CD4-positive, alpha-beta T cell treated with Interleukin-10 for 1 hour (primary cell): ENCODE measurements at regions not wholly inside any gene's neighbourhood (a gene's known extent, or its start where the extent isn't known, plus 50 kb on each side); places are given as distances from the start of the nearest gene placed in this dataset.

Source experiments
- DNase-seq: peaks from one replicate; pipeline ENCODE4 v3.0.0-alpha.2; 2020

DNA sequence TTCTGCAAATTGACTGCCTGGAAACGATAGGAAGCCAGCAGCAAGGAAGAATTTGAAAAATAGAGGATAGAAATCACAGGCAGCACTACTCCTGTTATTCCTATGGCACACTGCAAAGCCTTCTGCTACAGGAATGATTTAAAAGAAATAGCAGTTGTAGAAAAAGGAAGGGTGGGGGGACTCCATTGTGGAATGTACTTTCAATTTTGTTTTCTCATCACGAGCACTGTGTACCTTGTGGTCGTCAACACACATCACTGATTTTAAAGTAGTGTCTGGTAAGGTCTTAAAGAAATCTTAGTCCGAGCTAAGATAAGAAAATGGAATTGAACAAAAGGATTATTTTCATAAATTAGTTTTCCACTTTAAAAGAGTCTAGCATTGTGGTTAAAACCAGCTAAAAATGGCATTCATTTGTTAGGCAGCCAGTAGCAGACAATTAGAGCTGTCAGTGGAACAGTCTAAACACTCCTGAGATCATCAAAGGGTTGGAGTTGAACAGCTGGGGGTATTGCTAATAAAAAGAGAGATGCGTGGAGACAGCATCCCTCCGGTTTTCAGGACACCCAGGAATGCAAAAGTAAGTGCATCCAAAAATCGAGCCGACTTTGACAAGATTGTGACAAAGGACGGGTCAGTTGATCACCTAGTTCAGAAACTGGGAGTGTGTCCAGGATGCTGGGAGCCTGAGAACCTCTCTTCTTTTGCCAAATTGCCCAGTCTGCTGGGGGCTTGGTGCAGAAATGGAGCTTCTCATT is 97.8 kb upstream of the WWC1 start:
- no peak for DNase-seq

DNA sequence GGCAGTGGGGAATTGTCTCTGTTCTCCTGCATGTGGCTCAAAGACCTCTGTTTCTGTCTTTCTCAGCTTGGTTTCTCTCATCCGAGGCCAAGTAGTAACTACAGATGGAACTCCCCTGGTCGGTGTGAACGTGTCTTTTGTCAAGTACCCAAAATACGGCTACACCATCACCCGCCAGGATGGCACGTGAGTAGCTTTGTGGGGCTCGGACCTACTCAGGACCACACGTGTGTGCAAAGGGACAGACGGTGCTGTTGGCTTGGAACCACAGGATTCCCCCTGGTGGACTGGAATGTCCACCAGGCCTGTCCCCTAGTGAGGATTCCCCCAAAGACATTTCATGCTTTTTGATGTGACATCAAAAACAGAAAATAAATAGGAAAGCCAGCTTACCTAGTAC is 96.3 kb upstream of the WWC1 start:
- DNase-seq, result no peak

DNA sequence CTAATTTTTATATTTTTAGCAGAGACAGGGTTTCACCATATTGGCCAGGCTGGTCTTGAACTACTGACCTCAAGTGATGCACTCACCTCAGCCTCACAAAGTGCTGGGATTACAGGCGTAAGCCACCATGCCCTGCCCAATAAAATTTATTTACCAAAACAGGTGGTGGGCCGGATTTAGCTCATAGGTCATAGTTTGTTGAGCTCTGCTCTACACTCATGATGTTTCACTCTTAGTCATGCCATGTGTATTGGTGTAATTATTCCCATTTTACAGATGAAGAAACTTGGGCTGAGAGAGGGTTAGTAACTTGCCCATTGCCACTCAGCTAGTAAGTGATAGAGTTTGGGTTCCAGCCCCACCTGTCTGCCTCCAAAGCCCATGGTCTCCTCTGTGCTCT is 93.1 kb upstream of the WWC1 start:
- no peak for DNase-seq

DNA sequence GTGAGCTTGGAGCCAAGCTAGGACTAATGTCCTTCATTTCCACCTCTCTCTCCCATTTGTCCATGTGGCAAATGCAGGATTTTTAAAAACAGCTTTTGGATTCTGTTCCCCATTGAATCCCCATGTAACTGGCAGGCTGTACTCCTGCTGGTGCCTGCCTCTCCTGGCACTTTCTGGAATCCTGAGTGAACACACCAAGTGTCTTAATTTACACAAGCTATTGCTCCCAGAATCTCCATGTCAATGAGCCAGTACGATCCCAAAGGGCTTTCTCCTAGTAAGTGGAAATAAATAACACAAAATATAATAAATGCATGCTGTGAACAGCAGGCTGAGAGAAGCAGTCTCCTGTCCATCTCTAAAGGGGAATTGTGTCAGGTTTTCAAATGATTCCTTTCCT is 88.4 kb upstream of the WWC1 start:
- no peak for DNase-seq

DNA sequence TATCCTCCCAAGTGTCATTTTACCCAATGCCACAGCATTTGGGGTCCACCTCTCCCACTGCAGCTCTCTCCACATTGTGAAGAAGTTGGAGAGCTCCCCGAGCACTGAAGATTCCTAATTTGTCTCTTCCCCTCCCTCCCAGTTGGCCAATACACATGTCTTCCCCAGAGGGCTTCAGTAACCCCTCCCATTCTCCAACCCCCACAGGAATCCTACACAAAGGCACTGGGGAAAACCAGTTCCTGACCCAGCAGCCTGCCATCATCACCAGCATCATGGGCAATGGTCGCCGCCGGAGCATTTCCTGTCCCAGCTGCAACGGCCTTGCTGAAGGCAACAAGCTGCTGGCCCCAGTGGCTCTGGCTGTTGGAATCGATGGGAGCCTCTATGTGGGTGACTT is 87.3 kb upstream of the WWC1 start:
- no peak for DNase-seq

DNA sequence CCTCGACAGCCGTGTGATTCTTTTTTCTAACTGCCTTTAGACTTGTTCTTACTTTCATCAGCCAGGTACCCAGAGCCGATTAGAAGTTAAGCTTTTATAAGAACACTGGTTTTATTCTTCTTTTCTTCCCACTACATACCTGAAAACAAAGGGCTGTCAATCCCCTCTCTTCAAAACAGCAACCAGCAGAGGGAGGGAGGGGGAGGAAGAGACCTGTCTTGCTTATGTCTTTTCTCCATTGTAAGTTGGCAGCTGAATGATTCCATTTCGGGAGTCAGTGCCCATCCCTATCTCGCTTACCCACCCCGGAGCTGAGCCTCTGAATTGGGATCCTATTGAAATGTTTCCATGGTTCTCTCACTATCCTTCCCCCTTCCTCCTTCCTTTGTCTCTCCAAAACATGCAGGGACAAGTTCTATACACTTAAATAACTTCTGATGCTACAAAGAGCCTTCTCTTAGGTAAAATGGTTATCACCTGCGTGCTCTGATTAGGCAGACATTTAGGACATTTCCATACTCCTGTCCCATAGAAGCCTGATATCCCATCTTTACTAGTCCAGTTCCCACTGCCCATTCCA is 83.9 kb upstream of the WWC1 start:
- no peak for DNase-seq

DNA sequence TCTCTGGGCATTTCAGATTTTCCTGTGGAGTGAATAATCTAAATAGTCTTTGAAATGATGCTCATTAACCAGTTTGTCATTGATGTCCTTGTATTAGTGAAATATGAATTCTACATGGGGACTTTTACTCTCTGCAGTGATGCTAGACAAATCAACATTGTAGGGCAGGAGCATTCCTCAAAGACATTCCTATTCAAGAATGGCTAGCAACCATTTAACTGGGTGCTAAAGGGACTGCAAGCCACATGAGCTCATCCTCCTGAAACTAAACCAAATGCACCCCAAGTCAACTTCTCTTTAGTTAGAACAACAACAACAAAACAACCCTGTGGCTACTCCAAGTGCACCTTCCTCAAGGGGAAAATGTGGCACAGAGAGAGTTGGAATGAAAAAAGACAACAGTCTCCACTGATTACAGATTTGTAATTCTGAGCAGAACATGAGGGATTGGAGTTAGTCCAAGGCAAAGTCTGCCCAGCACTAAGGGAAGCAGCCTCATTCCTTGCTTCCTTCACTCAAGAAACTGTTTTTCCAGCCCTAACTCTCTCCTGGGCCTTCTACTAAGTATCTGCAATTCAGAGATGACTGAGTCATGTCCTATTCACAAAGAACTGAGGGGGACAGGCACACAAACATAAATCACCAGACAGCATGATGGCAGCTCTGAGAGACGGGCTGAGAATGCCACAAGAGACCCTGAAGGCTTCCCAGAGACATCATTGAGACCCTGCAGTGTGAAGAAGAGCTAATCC is 82.0 kb upstream of the WWC1 start:
- no peak for DNase-seq

DNA sequence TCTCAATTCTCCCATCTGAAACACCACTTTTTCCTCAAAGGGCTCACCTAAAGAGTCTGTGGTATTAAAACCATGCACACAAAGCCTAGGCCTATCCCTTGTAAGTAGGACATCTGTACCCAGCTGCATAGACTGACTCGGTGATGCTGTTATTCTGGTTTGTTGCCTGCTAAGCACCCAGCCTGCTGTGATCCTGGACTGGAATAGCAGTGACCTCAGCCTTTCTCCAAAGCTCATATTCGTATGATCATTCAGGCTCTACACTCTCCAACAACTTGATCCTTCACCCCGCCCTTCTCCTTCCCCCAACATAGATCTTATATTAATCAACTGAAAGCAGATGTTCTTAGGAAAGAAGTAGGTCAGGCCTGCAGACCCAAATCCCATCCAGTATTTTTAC is 81.4 kb upstream of the WWC1 start:
- no peak for DNase-seq

DNA sequence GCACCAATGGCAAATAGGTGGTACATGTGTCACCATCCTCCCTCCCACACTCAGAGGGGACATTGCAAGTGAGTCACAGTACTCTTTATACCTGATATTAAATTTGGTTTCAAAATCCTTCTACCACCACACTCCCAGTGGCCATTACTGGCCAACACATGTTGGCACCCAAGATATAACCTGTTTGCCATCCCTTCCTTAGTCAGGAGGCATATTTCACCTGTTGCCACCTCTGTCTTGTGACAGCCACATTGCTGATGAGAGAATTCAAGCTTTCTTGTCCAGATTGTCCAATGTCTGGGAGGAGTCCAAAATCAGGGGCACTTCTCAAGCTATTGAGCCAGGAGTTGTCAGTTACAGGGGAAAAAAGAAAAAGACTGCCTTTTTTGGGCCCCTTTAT is 80.2 kb upstream of the WWC1 start:
- no peak for DNase-seq

DNA sequence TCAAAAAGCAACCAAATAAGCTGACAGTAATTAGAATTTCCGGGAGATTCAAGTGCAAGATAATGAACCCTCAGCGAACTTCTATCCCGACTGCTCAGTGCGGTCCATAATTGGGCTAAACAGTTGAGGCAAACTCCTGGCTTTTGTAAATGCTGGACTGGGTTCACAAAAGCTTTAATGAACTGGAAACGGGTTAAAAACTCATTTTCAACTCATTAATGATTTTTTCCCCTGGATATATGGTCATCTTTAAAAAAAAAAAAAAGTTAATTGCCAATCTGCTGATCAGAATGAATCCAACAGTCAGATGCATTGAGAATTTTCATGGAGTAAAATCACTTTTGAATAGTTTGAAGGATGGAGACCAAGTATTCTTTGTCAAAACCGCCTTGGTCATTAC is 79.5 kb upstream of the WWC1 start:
- DNase-seq, result no peak

DNA sequence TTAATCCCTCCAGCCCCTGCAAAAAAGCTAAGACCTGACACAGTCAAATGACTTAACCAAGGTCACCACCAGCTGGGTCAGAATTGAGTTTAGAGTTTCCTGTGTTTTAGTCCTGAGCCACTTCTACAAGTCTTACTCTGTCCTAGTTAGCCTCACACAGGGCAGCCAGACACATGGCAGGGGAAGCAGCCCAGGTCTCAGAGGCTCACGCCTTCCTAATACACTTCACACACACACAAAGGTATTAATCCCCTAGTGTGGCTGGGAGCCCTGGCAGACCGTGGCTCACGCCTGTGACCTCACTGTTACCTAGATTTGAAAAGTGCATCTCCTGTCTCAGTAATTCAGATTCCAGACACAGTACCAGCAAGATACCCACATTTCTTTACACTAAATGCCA is 77.4 kb upstream of the WWC1 start:
- no peak for DNase-seq

DNA sequence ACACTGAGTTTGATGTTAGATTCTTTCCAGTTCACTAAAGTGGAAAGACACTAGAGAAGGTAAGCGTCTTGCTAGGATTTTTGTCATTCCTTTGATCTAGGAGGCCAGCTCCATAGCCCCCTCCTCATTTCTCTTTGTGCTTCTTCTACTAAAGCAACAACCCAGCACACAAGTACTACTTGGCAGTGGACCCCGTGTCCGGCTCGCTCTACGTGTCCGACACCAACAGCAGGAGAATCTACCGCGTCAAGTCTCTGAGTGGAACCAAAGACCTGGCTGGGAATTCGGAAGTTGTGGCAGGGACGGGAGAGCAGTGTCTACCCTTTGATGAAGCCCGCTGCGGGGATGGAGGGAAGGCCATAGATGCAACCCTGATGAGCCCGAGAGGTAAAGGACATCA is 76.6 kb upstream of the WWC1 start:
- no peak for DNase-seq

DNA sequence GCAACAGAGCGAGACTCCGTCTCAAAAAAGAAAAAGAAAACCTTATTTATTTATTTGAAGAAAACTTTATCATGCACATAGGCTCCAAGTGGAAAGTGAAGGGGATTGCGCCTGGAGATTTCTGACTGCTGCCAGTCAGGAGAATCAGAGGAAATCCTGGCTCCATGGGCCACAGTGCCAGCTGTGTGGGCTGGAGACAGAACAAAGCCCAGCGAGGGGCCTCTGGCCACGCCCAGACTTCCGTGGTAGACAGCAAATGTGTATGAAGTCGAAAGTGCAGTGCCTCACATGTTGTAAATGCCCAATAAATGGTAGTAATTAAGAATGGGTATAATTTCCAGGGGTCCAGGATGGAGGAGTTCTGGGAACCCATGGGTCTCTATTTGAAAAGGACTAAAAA is 75.8 kb upstream of the WWC1 start:
- DNase-seq, result no peak

DNA sequence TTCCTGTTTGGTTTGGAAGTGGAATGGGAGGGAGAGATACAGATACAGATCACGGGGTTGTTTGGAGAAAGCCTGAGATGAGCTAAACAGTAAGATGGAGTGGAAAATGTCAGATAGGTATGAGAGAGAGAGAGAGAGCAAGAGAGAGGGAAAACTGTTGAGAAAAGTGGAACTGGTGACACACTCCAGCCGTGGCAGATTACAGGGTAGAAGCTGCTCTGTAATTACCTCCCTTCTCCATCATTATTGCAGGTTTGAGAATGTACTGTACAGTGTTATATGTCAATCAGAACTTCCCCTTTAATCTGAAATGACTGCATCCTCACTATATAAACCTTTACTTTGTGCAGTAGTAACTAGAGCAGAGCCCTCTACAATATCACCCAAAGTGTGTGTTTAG is 74.5 kb upstream of the WWC1 start:
- no peak for DNase-seq

DNA sequence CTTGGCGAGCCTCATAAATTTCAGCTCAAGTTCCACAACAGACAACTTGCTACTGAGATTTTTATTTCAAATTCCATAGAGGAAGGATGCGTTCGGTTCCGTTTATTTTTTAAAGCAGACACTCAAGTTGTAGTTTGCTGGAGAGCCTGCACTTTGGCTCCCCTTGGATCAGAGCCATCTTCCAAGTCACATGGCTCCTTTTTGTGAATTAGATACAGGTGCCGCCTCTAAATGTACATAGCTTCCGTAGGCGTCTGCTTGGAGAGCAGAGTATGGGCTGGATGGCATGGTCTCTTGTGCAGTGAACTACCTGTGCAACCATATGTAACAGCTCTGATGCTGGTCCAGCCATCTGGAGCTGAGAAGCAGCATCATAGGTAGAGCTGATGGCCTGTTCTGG is 73.9 kb upstream of the WWC1 start:
- DNase-seq, result no peak

DNA sequence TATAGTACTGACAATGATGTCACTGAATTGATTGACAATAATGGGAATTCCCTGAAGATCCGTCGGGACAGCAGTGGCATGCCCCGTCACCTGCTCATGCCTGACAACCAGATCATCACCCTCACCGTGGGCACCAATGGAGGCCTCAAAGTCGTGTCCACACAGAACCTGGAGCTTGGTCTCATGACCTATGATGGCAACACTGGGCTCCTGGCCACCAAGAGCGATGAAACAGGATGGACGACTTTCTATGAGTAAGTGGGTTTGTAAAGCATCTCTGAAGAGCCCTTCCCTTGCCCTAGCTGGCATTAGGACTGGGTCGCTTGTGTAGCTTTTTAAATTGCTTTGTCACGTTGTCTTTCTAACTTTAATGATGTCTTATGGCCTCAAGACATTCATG is 72.7 kb upstream of the WWC1 start:
- DNase-seq, result no peak

DNA sequence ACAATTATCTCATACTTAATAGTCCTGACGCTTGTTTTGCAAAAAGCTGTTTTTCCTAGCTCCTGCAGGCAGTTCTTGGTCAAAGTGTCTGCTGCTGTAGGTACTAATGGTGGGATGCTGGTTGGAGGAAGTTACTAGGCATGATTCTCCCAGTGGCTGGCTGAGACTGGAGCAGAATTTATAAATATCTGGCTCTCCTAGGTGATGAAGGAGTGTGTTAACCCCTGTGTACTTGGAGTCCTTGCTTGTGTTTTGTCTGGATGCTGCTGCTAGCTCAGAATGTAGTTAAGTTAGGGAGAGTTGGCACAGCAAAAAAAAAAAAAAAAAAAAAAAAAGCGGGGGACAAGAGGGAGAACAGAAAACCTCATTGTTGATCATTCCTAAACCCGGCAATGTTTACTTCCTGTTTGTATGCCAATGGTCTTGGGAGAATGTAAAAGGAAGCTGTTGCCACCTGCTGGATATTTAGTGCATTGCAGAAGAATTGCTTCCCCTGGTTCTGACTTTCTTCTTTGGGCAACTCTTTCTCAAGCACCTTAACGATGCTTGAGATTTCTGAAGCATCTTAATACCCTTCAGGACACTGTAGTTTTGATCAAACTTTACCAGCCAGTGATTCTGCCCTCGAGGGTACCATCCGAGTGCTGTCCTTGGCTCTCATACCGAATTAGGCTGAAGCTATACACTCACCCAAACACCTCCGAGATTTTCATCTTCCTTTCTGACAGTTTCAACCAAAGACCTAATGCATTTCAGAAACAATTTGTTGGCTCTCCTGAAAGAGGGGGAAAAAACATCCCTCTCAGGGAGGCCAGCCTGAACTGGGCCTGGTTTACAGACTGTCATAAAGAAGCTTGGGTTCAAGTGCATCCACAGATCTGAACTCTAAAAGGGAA is 71.7 kb upstream of the WWC1 start:
- DNase-seq, result peak; percentile 62

DNA sequence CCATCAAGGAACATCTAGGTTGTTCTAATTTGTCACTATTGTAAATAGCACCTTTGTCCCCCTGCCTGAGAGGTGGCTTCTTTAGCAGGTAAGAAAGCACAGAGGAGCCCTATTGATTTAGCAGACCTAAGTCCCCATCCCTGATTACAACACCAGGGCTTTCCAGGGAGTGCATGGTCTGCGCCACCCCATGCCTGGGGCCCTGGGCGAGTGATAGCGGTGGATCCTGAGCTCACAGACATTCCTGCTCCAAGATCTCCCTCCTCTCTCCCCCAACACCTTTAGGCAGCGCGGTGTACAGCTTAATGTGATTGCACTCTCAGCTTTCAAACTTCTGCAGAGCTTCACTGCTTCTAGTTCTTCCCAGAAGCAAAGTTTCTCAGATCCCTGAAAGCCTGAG is 67.4 kb upstream of the WWC1 start:
- DNase-seq, result no peak

DNA sequence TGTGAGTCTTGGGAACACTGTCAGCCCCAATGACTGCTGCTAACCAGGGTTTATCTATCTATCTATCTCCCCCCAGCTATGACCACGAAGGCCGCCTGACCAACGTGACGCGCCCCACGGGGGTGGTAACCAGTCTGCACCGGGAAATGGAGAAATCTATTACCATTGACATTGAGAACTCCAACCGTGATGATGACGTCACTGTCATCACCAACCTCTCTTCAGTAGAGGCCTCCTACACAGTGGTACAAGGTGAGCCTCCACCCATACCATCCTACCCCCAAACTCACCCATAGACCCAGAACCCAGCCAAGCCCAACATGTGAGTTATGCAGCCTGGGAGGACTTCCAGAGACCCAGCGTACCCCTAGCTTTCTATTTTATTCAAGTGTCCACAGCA is 65.4 kb upstream of the WWC1 start:
- no peak for DNase-seq

DNA sequence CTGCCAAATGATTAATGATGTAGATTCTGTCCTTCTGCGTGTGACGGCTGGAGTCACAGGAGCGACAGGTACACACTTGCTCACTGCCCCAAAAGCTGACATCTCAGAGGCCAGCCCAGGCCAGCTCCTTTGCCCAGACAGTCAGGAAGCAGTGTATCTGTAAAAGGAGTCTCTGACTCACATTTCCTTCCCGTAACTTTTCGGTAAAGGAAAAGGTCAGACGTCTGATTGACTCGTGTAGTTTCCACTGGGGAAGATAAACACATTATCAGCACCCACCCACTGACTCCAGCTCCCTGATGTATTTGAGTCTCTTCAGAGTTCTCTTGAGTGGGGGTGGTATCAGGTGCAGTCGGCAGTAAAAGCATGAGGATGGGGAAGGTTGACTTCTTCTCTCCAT is 64.4 kb upstream of the WWC1 start:
- no peak for DNase-seq

DNA sequence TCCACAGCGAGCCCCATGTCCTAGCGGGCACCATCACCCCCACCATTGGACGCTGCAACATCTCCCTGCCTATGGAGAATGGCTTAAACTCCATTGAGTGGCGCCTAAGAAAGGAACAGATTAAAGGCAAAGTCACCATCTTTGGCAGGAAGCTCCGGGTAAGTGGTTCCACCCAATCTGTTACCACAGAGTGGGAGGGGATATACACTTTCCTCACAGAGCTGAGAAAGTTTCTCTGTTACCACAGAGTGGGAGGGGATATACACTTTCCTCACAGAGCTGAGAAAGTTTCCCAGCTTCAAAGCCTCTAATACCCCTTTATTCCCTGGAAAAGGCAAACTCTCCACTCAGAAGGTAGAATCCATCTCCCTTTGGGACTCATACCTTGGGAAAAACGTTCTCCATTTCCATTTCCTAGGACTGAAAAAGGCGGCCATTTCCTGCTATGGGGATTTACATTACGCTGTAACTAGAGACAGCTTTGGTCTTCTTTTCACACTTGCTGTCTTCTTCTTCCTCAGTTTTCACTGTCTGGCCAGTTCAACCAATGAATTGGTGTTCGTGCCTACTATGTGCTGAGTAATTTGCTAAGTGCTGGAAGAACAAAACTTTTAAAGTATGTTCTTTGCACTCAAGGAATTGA is 63.4 kb upstream of the WWC1 start:
- DNase-seq, result peak; percentile 13

DNA sequence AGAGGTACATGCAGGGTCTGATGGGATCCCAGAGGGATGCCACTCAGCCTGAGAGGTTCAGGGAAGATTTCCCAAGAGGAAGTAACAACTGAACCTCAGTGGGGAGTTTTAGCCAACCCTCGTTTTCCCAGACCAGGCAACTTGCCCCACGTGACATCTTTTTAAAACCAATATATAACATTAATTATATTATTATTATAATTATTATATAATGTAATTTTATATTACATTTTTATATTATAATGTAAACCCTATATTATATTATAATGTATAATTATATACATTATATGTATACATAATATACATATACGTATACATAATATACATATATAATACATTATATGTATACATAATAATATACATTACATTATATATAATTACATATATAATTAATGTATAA is 62.8 kb upstream of the WWC1 start:
- DNase-seq, result no peak

DNA sequence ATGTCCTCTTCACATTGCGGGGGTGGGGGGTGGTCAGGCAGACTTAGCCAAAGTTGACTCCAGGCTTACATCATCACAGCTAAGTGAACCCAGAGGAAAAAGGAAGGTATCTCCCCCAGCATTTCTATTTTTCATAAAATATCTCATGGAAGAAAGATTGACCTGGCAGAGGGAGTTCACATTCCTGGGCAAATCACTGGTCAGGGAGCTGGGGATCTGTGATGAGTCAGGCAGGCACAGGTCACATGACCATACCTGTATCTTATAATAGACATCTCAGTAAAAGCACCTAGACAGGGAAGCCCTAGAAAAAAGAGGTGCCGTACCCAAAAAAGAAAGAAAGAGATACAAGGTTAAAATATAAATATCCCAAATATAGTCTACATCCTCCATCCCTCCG is 57.3 kb upstream of the WWC1 start:
- DNase-seq, result no peak
